ENCODE measurements at regions not wholly inside any gene's neighbourhood (a gene's known extent, or its start where the extent isn't known, plus 50 kb on each side); places are given as distances from the start of the nearest gene placed in this dataset.
"Not testable (repeated sequence)": the region's sequence is repeated elsewhere in the genome, so short reads cannot be mapped to it uniquely, and the experiment has no call there.

GRCh38 chr6:11402581-11402980, 135.0 kb upstream of the TMEM170B start:
- TF ChIP-seq POLR2AphosphoS5, EP300 (IDR thresholded peaks at IDR 0.05): not testable (repeated sequence)
- TF ChIP-seq, protein P1, sequence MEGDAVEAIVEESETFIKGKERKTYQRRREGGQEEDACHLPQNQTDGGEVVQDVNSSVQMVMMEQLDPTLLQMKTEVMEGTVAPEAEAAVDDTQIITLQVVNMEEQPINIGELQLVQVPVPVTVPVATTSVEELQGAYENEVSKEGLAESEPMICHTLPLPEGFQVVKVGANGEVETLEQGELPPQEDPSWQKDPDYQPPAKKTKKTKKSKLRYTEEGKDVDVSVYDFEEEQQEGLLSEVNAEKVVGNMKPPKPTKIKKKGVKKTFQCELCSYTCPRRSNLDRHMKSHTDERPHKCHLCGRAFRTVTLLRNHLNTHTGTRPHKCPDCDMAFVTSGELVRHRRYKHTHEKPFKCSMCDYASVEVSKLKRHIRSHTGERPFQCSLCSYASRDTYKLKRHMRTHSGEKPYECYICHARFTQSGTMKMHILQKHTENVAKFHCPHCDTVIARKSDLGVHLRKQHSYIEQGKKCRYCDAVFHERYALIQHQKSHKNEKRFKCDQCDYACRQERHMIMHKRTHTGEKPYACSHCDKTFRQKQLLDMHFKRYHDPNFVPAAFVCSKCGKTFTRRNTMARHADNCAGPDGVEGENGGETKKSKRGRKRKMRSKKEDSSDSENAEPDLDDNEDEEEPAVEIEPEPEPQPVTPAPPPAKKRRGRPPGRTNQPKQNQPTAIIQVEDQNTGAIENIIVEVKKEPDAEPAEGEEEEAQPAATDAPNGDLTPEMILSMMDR (IDR thresholded peaks at IDR 0.05), result not testable (repeated sequence)
